Left renal pelvis (tissue), 4 donors: ENCODE measurements at regions not wholly inside any gene's neighbourhood (a gene's known extent, or its start where the extent isn't known, plus 50 kb on each side); places are given as distances from the start of the nearest gene placed in this dataset.
"Not testable (repeated sequence)": the region's sequence is repeated elsewhere in the genome, so short reads cannot be mapped to it uniquely, and the experiment has no call there.

ENCODE experiments used
- DNase-seq, 4 donors: peaks; one replicate each; pipeline ENCODE4 v3.0.0-alpha.2; 2013; ENCODE audit warnings: low read depth in 4 of 4, low spot score in 3 of 4

GRCh38 chr2:183872131-183872530, 726.2 kb upstream of the ZNF804A start:
- DNase-seq = no peak

GRCh38 chr2:183881978-183882377, 716.4 kb upstream of the ZNF804A start:
- no peak for DNase-seq

GRCh38 chr2:183892315-183892941, 705.9 kb upstream of the ZNF804A start:
- DNase-seq = no peak

- DNase-seq = no peak
These were observed 699.7 kb upstream of the ZNF804A start for GRCh38 chr2:183898641-183899040.

DNA sequence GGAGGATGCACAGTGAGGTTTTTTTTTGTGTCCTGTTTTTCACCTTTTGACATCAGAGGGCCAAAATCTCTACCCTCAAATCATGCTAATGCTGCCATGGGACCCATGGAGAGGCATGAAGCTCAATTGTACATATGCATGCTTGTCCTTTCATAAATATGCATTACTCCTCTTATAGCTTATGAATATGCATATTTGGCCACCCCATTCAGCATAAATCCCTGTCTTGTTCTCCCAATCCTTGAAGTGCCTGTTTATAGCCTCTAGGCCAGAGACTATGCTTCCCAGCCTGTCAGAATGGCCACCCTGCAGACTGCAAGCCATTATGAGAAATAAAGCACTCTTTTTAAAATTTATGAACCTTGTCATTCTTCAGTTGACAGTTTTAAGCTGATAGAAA, 696.4 kb upstream of the ZNF804A start:
- DNase-seq = no peak

DNA sequence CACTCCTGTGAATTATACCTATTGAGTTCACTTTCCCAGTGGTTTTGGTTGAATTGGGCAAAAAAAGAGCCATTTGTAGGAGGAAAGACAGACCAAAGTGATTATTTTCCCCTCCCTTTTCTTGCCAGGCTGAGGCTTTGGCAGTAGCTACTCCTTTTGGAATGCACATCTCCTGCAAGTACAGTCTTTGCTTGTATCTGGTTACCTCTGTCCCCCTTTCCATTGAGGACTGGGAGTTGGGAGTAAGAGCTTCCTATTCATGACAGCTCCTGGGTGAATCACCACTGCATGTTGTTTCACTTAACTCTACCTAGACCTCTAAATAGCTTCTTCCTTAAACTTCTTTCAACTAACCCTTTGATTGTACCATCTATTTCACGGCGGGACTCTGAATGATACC, 695.3 kb upstream of the ZNF804A start:
- no peak for DNase-seq

- not testable (repeated sequence) for DNase-seq
These were observed 682.3 kb upstream of the ZNF804A start for GRCh38 chr2:183916041-183916440.

- no peak for DNase-seq
These were observed 679.2 kb upstream of the ZNF804A start for GRCh38 chr2:183919167-183919566.

DNA sequence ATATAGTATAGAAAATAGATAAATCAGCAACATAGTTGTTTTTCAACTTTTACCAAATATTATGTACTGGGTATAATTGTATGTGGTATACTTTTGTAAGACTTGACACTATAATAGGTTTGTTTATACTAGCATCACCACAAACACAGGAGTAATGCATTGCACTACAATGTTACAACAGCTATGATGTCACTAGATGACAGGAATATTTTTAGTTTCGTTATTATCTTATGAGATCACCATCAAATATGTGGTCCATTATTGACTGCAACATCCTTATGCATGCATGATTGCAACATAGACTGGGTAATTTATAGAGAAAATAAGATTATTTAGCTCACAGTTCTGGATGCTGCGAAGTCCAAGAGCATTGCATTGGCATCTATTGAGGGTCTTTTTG, 678.4 kb upstream of the ZNF804A start:
- no peak for DNase-seq

DNA sequence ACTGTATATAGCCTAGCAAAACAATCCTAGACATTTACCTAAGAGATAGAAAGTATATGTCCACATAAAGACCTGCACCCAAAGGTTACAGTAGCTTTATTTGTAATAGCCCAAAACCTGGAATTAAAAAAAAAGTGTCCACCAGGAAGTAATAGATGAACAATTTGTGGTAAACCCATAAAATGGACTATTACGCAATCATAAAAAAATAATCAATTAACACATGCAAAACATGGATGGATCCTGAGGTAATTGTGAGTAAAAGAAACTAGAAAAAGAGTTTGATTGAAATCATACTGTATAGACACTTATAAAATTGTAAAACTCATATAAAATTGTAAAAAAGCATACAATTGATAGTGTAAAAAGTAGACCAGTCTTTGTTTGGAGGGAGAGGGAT, 673.0 kb upstream of the ZNF804A start:
- no peak for DNase-seq

GRCh38 chr2:183926433-183926832, 671.9 kb upstream of the ZNF804A start:
- no peak for DNase-seq

DNA sequence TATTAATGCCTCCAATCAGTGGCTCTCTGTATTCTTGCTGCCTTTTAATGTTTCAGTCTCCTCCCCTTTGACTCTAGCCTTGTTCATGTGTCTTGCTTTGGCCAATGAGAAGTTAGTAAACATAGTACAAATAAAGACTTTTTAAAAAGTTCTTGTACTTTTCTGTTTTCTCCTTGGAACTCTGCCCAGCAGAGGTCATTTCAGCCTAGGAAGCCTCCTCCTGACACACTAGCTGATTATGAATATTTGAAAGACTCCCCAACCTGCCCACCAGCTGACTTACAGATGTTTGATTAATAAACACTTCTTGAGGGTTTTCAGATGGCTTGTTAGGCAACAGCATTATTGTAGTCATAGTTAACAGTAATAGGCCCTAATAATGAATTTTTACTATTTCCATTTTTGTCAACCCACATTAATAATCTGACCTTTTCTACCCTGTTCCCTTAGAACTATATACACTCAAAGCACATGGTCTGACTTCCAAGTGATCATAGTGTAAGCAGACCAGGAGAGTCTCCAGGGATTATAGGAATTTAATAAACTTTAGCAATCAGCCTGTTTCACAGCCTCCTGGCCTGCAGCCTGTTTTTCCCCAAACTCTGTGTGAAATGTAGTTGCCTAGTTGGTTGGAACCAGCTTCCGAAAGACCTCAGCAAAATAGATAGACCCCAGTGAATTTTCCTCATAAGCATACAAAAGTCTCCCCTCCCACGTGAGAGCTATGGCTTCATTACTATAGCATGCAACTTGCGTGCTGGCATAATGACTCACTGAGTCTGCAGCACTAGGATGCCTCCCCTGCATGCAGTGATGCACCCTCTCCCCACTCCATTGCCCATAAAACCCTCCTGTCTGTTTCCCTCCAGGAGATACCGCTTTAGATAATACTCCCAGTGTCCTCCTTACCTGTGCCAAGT, 670.7 kb upstream of the ZNF804A start:
- no peak for DNase-seq

DNA sequence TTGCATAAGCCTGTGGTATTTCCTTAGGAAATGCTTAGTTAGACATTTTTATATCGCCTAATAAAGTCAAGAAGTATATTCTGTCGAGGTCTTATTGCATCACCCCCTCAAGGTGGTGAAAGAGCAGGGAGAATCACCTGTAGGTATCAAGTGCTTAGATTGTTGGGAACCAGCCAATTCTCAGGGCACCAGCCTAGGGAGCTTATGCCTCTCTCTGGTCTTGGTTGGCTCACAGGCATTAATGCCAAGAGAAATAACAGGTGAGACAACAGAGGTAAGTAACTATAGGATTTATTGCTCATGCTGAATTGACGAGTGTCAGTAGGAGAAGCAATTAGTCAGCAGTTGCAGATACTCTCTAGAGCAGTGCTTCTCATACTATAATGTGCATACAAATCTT, 663.3 kb upstream of the ZNF804A start:
- DNase-seq = no peak

DNA sequence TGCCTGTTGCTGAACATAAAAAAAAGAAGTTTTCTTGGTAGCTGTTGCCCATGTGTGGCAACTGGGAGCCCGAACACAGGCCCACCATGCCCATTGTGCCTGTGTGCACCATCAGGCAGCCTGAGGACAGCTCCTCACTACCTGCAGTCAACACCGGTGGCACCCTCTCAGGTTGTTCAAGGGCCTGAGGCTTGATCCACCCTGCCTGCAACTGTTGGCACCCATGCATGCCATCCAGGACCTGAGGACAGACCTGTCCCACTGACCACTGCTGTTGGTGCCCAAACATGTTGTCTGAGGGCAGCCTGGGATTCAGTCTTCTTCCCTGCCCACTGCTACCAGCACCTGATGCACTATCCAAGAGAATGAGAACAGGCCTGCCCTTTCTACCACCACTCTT, 661.1 kb upstream of the ZNF804A start:
- DNase-seq = no peak

GRCh38 chr2:183946193-183946592, 652.1 kb upstream of the ZNF804A start:
- no peak for DNase-seq

DNA sequence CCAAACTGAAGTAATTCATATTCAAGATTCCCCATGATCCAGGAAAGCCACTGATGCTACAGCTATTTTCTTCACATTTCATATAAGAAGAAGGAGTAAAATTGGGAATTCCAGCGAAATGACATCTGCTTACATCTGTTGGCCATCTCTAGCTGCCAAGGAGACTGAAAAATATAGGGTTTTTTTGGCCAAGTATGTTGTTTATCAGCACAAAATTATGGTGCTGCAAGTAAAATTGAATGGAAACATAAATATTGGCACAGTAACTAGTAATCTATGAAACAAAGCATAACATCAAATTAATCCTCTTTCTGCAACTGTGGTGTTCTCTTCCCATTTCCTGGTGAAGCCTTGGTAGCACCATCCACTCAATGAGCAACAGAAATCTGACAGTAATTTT, 649.5 kb upstream of the ZNF804A start:
- DNase-seq = no peak

GRCh38 chr2:183950673-183951072, 647.7 kb upstream of the ZNF804A start:
- DNase-seq = no peak

- no peak for DNase-seq
These were observed 646.7 kb upstream of the ZNF804A start for GRCh38 chr2:183951630-183952029.

DNA sequence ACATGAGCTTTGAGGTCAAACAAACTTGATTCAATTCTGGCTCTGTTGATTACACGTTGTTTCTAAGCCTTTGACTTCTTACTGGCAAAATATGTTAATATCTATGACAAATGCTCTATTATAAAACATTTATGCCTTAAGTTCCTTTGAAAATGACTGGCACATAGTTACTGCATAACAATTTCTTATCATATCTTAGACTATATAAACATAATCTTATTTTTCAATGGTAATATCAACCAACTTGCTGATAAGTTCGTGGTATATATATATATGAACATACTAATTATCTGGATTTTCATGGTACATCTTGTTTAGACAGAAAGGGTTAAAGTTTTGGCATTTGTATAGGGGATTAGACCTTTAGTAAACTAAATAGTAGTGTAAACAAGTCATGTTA, 645.6 kb upstream of the ZNF804A start:
- DNase-seq = no peak

- no peak for DNase-seq
These were observed 634.7 kb upstream of the ZNF804A start for GRCh38 chr2:183963609-183964008.

DNA sequence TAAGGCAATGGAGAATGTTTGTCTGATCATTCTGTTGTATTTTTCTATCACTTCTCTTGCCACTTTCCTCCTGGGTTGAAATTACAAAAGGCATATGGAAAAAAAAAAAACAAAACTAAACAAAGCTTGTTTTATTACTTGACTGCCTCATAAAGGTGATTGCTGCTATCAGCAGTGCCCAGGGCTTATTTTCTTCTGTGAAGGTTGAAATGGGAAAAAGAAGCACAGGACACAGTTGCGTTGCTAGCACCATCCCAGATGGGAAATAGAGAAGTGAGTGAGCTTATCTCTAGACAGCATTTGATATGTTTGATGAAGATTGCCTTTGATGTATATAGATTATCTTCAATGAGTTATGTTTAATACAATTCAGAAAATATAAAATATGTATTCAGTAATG, 633.8 kb upstream of the ZNF804A start:
- DNase-seq = no peak

GRCh38 chr2:183967756-183968155, 630.6 kb upstream of the ZNF804A start:
- no peak for DNase-seq
